MCF 10A (cell line): ENCODE measurements at regions not wholly inside any gene's neighbourhood (a gene's known extent, or its start where the extent isn't known, plus 50 kb on each side); places are given as distances from the start of the nearest gene placed in this dataset.

Experiments used
- BruUV-seq: library from RNA; stranded (reverse); fragments of 400-500 nt; replicated peaks from 2 replicates; lab custom pipeline; 2021; lab: Mats Ljungman, UMichigan
- CTCF ChIA-PET: fragments of 300-600 bp; sonication (Branson Sonifier 250); formaldehyde crosslinking; extraction: SDS; loops from one replicate; lab custom pipeline; 2021; ENCODE audit warnings: antibody characterized with exemption, inconsistent platforms; lab: Yijun Ruan, JAX
- POLR2A ChIA-PET: fragments of 300-600, 350-650 bp; sonication (Branson Sonifier 250); formaldehyde crosslinking; extraction: SDS; loops from one replicate; lab custom pipeline; 2020; ENCODE audit warnings: antibody characterized with exemption, inconsistent platforms; lab: Yijun Ruan, JAX
- DNase-seq: peaks from one replicate; pipeline ENCODE4 v3.0.0-alpha.2; 2018; ENCODE audit not compliant: unreplicated experiment
- H3K27ac Mint-ChIP-seq: one replicate; pipeline ENCODE4 v1.8.0; 2022; ENCODE audit warnings: mild to moderate bottlenecking, low read depth, mixed read lengths; ENCODE audit not compliant: unreplicated experiment
- H3K27me3 Mint-ChIP-seq: one replicate; pipeline ENCODE4 v1.8.0; 2022; ENCODE audit warnings: mixed read lengths; ENCODE audit not compliant: insufficient read depth, unreplicated experiment
- H3K36me3 Mint-ChIP-seq: one replicate; pipeline ENCODE4 v1.8.0; 2022; ENCODE audit warnings: mild to moderate bottlenecking, moderate library complexity, mixed read lengths; ENCODE audit not compliant: insufficient read depth, unreplicated experiment
- H3K4me1 Mint-ChIP-seq: one replicate; pipeline ENCODE4 v1.8.0; 2022; ENCODE audit warnings: mixed read lengths; ENCODE audit not compliant: insufficient read depth, unreplicated experiment
- H3K4me3 Mint-ChIP-seq: one replicate; pipeline ENCODE4 v1.8.0; 2022; ENCODE audit warnings: mild to moderate bottlenecking, moderate library complexity, mixed read lengths; ENCODE audit not compliant: unreplicated experiment
- H3K9me3 Mint-ChIP-seq: one replicate; pipeline ENCODE4 v1.8.0; 2022; ENCODE audit warnings: mixed read lengths; ENCODE audit not compliant: unreplicated experiment
- intact Hi-C: fragments of 100-400 bp; cut with micrococcal nuclease; formaldehyde crosslinking; loops from 2 replicates; pipeline ENCODE4 v1.14.1; 2022
- TF ChIP-seq, protein P1 (sequence below): fragments of 200-600 bp; IDR thresholded peaks from one replicate; pipeline ENCODE4 v1.8.0; 2022; ENCODE audit warnings: antibody characterized with exemption, mild to moderate bottlenecking; ENCODE audit not compliant: unreplicated experiment

DNA sequence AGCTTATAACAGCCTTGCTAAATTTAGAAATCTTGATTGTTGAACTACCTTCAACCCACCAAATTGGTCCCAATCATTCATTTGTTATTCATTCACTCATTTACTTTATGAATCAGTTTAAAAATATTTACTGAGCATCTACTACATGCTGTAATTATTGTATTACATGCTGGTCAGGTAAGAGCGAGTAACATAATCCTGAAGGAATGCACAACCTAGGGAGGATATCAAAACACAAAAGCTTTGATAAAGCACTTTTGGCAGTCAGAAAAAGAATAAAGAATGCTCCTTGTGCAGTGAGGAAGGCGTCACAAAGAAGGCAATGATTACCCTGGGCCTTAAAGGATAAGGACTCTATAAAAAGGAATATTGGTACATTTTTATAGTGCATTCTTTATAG is 518.9 kb upstream of the NR5A2 start:
- no peaks in the 10 kb centered on the region for H3K36me3 Mint-ChIP-seq
- intact Hi-C loops: loop anchor here (1.0 kb wide), 1 partner anchor 19 kb away; no protein-coding TSS in a partner anchor
- BruUV-seq: no TSS peak
- ChIA-PET CTCF (interaction anchor here (1.0 kb wide), 1 partner anchor 235 kb away, joined by 3 read pairs; no protein-coding TSS in a partner anchor), POLR2A (interaction anchor here (0.7 to 1.2 kb wide), 2 partner anchors 41 to 700 kb away, joined by 3 read pairs; no protein-coding TSS in a partner anchor)
- DNase-seq: no peak
- TF ChIP-seq, protein P1, sequence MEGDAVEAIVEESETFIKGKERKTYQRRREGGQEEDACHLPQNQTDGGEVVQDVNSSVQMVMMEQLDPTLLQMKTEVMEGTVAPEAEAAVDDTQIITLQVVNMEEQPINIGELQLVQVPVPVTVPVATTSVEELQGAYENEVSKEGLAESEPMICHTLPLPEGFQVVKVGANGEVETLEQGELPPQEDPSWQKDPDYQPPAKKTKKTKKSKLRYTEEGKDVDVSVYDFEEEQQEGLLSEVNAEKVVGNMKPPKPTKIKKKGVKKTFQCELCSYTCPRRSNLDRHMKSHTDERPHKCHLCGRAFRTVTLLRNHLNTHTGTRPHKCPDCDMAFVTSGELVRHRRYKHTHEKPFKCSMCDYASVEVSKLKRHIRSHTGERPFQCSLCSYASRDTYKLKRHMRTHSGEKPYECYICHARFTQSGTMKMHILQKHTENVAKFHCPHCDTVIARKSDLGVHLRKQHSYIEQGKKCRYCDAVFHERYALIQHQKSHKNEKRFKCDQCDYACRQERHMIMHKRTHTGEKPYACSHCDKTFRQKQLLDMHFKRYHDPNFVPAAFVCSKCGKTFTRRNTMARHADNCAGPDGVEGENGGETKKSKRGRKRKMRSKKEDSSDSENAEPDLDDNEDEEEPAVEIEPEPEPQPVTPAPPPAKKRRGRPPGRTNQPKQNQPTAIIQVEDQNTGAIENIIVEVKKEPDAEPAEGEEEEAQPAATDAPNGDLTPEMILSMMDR: no peak
- H3K4me1 Mint-ChIP-seq: no peaks in the 10 kb centered on the region
- H3K9me3 Mint-ChIP-seq: no peaks in the 10 kb centered on the region
- H3K4me3 Mint-ChIP-seq: no peak overlapping the region
- no peak overlapping the region for H3K27ac Mint-ChIP-seq
- H3K27me3 Mint-ChIP-seq: no peaks in the 10 kb centered on the region

DNA sequence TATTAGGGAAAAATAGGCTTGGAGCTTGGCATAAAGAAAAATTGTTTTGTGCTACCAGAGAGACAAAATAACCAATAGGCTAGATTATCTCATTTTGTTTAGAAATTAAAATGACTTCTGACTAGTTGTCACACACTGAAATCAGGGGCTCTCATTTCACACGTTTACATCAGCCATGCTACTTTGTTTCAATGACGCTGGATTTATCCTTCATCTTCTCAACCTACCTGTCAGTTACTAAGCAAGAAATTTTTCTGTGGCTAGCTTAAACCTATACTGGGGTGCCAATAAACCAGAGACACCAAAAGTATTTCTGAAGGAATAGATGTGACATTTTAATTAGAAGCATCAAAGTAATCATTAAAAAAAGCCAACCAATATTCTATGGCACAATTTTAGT is 518.1 kb upstream of the NR5A2 start:
- no peak overlapping the region for H3K4me3 Mint-ChIP-seq
- H3K27me3 Mint-ChIP-seq: no peaks in the 10 kb centered on the region
- no TSS peak for BruUV-seq
- DNase-seq: no peak
- TF ChIP-seq, protein P1: no peak
- intact Hi-C loops: no loop called here
- no peaks in the 10 kb centered on the region for H3K36me3 Mint-ChIP-seq
- POLR2A ChIA-PET: interaction anchor here (1.2 kb wide), 1 partner anchor 40 kb away, joined by 3 read pairs; no protein-coding TSS in a partner anchor
- CTCF ChIA-PET: no interaction called here
- no peaks in the 10 kb centered on the region for H3K9me3 Mint-ChIP-seq
- no peaks in the 10 kb centered on the region for H3K4me1 Mint-ChIP-seq
- H3K27ac Mint-ChIP-seq: no peak overlapping the region

DNA sequence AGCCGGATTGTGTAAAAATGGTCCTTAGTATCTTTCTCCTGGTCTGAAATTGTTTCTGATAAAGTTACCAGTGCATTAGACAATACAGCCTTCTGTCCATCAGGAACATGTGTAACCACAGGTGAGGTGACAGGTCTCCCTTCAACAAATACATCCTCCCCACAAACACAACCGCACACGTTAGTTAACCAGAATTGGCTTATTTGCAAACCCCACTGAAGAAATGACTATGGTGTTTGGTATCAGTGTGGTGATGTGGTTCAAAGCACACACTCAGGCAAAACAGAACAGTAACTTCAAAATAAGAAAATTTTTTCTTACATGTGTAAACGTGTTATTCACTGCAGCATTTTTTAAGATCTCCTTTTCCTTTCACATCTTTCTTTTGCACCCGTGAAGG is 517.2 kb upstream of the NR5A2 start:
- CTCF ChIA-PET: interaction anchor here (0.5 kb wide), 1 partner anchor 318 kb away, joined by 3 read pairs; no protein-coding TSS in a partner anchor
- Mint-ChIP-seq H3K36me3 (no peaks in the 10 kb centered on the region), H3K27me3 (no peaks in the 10 kb centered on the region), H3K4me3 (no peak overlapping the region), H3K9me3 (no peaks in the 10 kb centered on the region), H3K4me1 (no peaks in the 10 kb centered on the region), H3K27ac (no peak overlapping the region)
- POLR2A ChIA-PET: no interaction called here
- intact Hi-C loops: no loop called here
- DNase-seq: no peak
- no TSS peak for BruUV-seq
- TF ChIP-seq, protein P1: no peak

DNA sequence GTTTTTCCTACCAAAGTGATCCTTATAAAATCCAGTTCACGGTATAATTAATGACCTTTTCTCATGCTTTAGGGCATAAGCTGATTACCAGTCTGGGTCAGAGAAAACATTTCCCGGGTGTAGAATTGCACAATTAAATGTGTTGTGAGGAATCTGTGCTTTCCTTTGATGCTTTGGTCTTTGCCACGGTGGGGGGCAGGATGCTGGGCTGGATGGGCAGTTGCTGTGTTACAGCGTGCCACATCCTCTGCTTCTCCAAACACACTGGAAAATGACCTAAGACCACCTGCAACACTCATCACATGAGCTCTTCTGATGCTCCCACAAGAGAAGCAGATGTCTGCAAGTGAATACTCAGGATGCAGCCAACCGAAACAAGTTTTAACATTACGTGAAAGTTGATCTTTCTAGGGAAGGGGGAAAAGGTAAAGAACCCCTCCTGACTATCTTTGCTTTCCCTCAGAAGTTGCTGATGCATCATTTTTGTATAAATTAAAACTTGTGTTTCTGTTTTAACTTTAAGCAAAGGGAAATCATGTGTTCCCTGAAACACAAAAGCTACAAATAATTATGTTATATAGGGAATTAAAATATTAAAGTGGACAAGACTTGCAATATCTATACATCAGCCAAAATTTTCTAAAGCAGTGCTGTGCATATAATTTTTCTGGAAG is 515.3 kb upstream of the NR5A2 start:
- Mint-ChIP-seq H3K36me3 (no peaks in the 10 kb centered on the region), H3K9me3 (no peaks in the 10 kb centered on the region), H3K27me3 (no peaks in the 10 kb centered on the region), H3K27ac (no peak overlapping the region), H3K4me1 (no peaks in the 10 kb centered on the region), H3K4me3 (no peak overlapping the region)
- no TSS peak for BruUV-seq
- intact Hi-C loops: no loop called here
- POLR2A ChIA-PET: no interaction called here
- DNase-seq: no peak
- CTCF ChIA-PET: interaction anchor here (0.6 to 1.2 kb wide), 5 partner anchors 14 to 576 kb away, joined by 3 to 7 read pairs (median 3); no protein-coding TSS in a partner anchor
- TF ChIP-seq, protein P1: no peak
